GM21360 (cell line): ENCODE measurements at regions not wholly inside any gene's neighbourhood (a gene's known extent, or its start where the extent isn't known, plus 50 kb on each side); places are given as distances from the start of the nearest gene placed in this dataset.

Experiments
- ATAC-seq: cut with Tn5 transposase; IDR thresholded peaks from one replicate; pipeline ENCODE4 v1.9.1; 2021; ENCODE audit warnings: mild to moderate bottlenecking, moderate library complexity; ENCODE audit not compliant: unreplicated experiment

DNA sequence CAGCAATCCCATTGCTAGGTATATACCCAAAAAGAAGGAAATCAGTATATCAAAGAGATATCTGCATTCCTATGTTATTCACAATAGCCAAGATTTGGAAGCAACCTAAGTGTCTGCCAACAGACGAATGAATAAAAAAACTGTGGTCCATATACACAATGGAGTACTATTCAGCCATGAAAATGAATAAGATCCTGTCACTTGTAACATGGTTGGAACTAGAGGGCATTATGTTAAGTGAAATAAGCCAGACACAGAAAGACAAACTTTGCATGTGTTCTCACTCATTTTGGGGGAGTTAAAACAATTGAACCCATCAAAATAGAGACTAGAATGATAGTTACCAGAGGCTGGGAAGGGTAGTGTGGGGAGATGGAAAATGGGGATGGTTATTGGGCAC, 323.5 kb upstream of the NFE2L3 start:
- no peak for ATAC-seq

- no peak for ATAC-seq
Measured at GRCh38 chr7:25829663-25830062, 322.3 kb upstream of the NFE2L3 start.

GRCh38 chr7:25830215-25830614, 321.8 kb upstream of the NFE2L3 start:
- ATAC-seq: no peak

GRCh38 chr7:25831062-25831691, 320.8 kb upstream of the NFE2L3 start:
- no peak for ATAC-seq

DNA sequence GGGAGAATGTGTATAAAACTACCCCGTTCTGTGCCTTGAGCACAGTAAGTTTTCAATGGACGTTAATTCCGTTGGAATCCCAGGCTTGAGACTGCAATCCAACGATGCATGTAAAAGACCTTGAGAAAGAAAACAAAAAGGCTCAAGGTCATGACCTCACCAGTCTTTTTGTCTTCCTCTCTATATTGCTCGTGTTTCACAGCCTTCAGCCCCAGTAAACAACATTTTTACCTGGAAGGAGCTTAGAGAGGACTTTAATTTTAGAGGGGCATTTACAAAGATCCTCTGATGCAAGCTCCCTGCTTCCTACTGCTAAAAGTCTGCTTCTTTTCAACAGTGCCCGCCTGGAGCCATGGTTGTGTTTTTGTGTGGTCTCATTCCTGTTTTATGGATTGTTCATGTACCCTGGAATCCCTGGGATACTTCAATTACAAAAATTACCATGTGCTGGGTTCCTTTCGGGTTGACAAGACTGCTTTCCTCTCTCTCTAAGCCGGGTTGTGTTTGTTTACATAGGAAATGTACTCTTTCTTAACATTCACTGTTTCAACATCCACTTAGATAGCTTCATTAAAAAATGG, 320.1 kb upstream of the NFE2L3 start:
- no peak for ATAC-seq

DNA sequence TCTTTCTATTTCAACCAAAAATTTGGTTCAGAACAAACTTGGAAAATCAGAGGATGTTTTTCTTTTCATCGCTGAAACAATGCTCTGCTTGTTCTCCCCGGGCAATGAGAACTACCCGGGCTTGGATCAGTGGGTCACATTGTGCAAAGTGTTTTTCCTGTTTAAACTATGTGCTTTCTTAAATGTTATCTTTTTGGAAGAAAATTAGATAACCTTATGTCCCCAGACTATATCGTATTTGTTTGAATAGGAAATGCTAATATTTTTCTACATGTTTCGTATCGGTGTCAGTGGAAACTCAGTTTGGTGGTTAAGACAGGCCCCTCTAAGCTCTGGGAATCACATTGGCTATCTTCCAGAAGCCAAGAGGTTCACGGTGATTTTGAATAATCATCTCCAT, 319.5 kb upstream of the NFE2L3 start:
- no peak for ATAC-seq

DNA sequence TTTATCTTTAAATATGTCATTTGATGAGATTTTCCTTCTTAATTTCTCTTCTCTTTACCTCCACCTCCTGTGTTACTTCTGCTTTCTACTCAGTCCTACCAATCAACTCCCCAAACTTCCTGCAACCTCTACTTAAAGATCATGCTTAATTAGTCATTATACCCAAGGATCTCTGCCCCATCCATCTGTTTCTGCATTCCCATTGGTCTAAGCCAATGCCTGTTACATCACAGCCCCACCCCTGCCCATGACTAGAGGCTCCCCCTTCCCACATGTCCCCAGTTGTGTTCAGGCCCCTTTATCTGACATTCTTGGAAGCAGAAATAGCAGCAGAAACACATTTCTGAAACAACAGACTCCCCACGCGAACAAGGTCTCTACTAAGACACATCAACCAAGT, 319.1 kb upstream of the NFE2L3 start:
- no peak for ATAC-seq

DNA sequence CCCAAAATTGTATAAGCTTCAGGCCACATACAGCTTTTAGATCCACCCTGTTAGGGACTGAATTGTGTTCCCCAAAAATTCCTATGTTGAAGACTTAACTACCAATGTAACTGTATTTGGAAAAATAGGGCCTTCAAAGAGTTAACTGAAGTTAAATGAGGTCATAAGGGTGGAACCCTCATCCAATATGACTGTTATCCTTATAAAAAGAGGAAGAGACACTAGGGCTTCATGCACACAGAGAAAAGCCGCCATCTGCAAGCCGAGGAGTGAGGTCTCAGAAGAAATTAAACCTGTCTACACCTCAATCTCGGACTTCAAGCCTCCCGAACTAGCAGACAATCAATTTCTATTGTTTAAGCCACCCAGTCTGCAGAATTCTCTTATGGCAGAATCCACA, 317.9 kb upstream of the NFE2L3 start:
- no peak for ATAC-seq

- no peak for ATAC-seq
Measured at GRCh38 chr7:25835197-25835596, 316.8 kb upstream of the NFE2L3 start.

DNA sequence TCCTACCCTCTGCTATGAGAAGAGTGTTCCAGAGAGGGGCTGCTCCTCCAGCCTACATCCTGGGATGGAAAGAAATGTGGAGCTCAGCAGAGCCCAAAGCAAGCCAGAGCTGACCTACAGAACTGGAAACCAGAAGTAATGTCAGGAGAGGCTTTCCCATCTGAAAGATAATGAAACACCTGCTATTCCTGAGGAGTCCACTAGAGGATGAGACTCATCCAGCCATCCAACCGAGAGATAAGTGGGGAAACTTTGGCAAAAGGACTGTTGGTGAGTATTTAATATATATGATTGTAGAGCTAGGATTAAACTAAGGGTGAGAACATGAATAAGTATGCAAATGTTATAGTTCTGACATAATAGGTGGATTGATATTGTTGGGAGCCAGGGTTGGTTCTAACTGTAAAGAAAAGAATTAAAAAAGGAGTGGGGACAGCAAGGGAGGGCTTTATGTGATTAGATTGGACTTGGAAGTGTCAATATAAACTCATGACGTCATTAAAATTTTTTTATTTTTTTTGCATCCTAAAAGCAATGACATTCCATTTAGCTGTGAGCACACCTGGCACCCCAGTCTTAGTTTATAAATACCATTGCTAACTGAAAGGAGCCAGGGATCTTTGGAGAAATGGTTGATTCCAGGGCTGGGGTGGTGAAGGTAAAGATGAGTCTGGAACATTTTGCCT, 312.8 kb upstream of the NFE2L3 start:
- no peak for ATAC-seq

- ATAC-seq: no peak
Measured at GRCh38 chr7:25840209-25840792, 311.7 kb upstream of the NFE2L3 start.

GRCh38 chr7:25841575-25841974, 310.4 kb upstream of the NFE2L3 start:
- ATAC-seq: no peak

GRCh38 chr7:25842201-25842733, 309.7 kb upstream of the NFE2L3 start:
- no peak for ATAC-seq

DNA sequence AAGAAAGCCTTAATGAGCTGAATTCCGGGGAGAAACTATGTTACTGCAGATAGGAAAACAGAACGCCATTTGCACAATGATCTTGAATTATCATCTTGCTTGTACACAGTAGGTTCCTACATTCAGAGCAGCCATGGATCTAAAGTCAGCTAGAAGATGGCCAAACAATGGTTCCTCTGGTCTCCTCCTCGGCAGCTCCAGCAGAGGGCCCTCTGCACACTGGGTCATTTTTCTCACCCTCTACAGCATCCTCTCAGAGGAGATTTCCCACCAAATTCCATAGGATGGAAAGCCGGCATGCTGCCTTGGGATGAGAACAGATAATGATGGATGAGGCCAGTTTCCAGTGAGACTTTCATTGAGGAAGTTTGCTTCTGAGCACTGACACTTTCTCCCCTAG, 308.5 kb upstream of the NFE2L3 start:
- ATAC-seq: no peak

- no peak for ATAC-seq
Measured at GRCh38 chr7:25844102-25844870, 307.7 kb upstream of the NFE2L3 start.

DNA sequence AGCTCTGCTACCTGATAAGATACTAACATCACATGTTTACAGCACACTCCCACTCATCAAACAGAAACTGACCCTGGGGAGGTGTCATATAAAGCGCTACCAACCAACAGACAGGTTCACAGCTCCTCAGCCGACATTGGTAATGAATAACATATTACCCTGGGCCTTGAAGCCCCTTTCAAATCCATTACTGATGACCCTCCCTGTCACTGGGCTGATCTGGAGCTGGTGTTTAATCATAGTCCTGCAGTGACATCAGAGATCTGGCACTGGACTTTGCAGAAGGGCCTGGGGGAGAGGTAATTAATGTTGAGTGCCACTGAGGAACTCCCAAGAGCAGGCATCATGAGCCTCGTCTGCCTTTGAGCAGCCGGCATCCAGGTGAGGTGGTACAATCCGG, 306.5 kb upstream of the NFE2L3 start:
- ATAC-seq: no peak

- no peak for ATAC-seq
Measured at GRCh38 chr7:25846722-25847121, 305.3 kb upstream of the NFE2L3 start.

- no peak for ATAC-seq
Measured at GRCh38 chr7:25847336-25848070, 304.5 kb upstream of the NFE2L3 start.

DNA sequence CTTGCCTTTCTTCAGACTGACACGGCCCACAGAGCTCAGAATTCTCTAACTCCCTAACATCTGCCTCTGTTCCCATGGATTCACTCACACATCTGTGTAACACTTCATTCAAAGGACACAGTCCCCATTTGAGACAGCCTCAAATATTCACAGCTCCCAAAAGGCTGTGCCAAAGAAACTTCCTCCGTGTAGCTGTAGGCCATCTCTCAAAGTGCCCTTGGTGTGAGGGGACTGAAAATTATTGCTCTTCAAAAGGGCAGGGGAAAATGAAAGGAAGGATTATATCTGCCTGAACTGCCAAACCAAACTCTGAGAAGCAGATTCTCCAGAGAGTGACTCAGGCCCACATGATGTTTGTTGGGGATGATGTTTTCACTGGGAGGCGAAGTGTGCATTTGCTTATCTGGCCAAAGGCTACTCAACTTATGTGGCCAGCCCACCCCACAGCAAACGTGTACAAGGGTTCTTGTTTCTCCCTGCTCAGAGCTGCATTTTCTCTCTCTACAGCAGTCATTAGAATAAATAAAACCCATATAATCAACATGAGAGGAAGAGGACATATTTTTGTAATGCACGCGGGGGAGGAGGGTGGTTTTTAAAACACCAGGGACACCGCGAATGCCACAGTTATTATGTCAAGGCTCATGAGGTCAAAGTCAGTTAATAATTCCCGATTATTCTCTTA, 302.4 kb upstream of the NFE2L3 start:
- no peak for ATAC-seq

DNA sequence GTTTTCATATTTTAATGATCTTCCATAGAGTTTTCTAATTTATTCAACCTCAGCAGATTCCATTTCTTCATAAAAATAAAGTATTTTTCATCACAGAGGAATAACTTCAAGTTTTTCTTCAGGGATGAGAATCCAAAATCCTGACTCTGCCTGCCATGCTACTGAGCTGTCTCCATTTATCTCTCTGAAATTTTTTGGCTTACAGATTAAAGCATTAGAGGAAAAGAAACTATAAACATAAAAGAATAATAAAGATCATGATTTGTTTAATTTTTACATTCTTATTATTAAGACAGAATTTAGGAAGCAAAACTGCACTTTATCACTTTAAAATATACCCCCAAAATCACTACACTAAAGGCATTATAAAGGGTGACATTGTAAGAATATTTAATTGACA, 301.8 kb upstream of the NFE2L3 start:
- no peak for ATAC-seq
